K562 (cell line): ENCODE measurements at regions not wholly inside any gene's neighbourhood (a gene's known extent, or its start where the extent isn't known, plus 50 kb on each side); places are given as distances from the start of the nearest gene placed in this dataset.

Experiments
- ZNF57 ChIP-seq: fragments of 450-650 bp; formaldehyde crosslinking; IDR thresholded peaks from 2 replicates; pipeline ENCODE4 v1.4.0; 2020; ENCODE audit warnings: mild to moderate bottlenecking, moderate library complexity
- TF ChIP-seq, protein P1 (sequence below), 2 experiments: fragments of 450-650 bp; IDR thresholded peaks; 2 replicates each; pipeline ENCODE4 v1.6.1; 2016; ENCODE audit warnings: mild to moderate bottlenecking in 2 of 2, borderline replicate concordance in 1 of 2, low read depth in 1 of 2, moderate library complexity in 1 of 2

DNA sequence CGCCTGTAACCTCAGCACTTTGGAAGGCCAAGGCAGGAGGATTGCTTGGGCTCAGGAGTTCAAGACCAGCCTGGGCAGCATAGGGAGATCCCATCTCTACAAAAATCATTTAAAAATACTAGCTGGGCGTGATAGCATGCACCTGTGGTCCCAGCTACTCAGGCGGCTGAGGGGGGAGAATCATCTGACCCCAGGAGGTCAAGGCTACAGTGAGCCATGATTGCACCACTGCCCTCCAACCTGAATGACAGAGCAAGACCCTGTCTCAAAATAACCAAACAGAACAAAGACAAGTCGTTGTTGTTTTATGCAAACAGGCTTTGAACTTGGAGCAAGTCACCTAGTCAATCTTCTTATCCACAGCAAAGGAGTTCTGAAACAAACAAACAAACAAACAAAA lies 82.0 kb upstream of the AKAP13 start (continued):
- TF ChIP-seq, protein P1, sequence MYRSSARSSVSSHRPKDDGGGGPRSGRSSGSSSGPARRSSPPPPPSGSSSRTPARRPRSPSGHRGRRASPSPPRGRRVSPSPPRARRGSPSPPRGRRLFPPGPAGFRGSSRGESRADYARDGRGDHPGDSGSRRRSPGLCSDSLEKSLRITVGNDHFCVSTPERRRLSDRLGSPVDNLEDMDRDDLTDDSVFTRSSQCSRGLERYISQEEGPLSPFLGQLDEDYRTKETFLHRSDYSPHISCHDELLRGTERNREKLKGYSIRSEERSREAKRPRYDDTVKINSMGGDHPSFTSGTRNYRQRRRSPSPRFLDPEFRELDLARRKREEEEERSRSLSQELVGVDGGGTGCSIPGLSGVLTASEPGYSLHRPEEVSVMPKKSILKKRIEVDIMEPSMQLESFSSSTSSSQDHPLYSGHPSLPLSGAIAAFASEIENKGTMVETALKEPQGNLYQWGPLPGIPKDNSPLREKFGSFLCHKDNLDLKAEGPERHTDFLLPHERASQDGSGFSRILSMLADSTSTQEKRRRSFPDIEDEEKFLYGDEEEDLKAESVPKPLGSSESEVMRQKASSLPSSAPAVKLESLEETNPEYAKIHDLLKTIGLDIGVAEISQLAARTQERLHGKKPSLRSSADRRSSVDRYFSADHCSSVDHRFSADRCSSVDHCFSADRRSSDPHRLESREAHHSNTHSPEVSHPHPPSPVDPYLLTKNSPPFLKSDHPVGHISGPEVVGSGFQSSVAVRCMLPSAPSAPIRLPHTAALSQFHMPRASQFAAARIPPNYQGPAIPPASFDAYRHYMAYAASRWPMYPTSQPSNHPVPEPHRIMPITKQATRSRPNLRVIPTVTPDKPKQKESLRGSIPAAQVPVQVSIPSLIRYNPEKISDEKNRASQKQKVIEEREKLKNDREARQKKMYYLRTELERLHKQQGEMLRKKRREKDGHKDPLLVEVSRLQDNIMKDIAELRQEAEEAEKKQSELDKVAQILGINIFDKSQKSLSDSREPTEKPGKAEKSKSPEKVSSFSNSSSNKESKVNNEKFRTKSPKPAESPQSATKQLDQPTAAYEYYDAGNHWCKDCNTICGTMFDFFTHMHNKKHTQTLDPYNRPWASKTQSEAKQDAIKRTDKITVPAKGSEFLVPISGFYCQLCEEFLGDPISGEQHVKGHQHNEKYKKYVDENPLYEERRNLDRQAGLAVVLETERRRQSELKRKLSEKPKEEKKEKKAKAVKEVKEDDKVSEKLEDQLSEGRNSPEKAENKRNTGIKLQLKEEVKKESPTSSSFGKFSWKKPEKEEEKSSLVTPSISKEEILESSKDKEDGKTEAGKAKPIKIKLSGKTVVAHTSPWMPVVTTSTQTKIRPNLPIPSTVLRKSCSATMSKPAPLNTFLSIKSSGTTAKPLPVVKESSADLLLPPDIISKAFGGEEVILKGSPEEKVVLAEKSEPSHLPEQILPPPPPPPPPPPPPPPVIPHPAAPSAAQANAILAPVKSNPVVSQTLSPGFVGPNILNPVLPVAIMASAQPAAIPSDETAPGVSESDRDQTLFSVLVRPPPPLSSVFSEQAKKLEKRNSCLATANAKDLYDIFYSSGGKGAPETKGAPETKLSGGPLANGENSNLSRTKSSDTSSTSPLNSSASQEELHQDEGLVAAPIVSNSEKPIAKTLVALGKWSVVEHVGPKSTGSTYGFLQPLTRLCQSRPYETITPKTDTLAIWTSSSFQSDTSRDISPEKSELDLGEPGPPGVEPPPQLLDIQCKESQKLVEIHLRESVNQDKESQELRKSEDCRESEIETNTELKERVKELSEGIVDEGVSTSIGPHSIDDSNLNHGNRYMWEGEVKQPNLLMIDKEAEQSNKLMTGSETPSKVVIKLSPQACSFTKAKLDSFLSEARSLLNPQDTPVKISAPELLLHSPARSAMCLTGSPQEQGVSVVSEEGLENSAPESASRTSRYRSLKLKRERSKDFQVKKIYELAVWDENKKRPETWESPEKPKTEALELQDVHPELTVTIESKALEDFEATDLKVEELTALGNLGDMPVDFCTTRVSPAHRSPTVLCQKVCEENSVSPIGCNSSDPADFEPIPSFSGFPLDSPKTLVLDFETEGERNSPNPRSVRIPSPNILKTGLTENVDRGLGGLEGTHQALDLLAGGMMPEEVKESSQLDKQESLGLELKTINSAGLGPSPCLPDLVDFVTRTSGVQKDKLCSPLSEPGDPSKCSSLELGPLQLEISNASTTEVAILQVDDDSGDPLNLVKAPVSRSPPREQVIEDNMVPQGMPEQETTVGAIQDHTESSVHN (IDR thresholded peaks at IDR 0.05; ENCODE audit: borderline replicate concordance in 1 of 2, low read depth in 1 of 2) = no peak
- TF ChIP-seq ZNF57 (CRISPR knock-in tag) = no peak
